ENCODE measurements at regions not wholly inside any gene's neighbourhood (a gene's known extent, or its start where the extent isn't known, plus 50 kb on each side); places are given as distances from the start of the nearest gene placed in this dataset.

DNA sequence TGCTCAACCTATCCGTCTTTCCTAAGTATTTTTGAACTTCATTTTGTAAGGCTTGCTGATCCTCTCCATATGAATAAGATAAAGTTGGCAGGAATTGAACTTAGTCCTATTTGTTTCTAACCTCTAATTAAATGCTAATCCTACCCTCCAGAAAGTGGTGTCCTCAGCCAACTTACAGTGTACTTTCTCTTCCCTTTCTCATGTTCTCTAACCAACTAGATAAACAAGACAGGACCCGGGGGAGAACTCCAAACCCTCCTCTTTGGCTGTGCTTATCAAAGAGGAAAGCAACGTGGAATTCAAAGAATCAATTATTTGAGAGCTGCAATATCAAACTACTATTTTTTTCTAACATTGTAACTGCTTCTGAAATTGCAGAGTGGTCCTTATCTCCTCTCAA, 56.5 kb upstream of the NRSN1 start (continued):
- no peak for TF ChIP-seq GRHL2 (CRISPR knock-in tag; IDR thresholded peaks at IDR 0.05; ENCODE audit: insufficient replicate concordance, severe bottlenecking)
- no peak for TF ChIP-seq JAZF1 (CRISPR knock-in tag; IDR thresholded peaks at IDR 0.05)
- no peak for TF ChIP-seq NFATC4 (CRISPR knock-in tag; IDR thresholded peaks at IDR 0.05)
- TF ChIP-seq ZNF416 (CRISPR knock-in tag; IDR thresholded peaks at IDR 0.05) = no peak
- TF ChIP-seq MXD4 (CRISPR knock-in tag; IDR thresholded peaks at IDR 0.05; ENCODE audit: borderline replicate concordance) = no peak
- TF ChIP-seq, protein P1, sequence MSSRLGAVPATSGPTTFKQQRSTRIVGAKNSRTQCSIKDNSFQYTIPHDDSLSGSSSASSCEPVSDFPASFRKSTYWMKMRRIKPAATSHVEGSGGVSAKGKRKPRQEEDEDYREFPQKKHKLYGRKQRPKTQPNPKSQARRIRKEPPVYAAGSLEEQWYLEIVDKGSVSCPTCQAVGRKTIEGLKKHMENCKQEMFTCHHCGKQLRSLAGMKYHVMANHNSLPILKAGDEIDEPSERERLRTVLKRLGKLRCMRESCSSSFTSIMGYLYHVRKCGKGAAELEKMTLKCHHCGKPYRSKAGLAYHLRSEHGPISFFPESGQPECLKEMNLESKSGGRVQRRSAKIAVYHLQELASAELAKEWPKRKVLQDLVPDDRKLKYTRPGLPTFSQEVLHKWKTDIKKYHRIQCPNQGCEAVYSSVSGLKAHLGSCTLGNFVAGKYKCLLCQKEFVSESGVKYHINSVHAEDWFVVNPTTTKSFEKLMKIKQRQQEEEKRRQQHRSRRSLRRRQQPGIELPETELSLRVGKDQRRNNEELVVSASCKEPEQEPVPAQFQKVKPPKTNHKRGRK (CRISPR knock-in tag; IDR thresholded peaks at IDR 0.05; ENCODE audit: borderline replicate concordance) = no peak
- no peak for TF ChIP-seq MYBL2 (CRISPR knock-in tag; IDR thresholded peaks at IDR 0.05)
- TF ChIP-seq CBFB (CRISPR knock-in tag; IDR thresholded peaks at IDR 0.05; ENCODE audit: low read depth) = no peak

DNA sequence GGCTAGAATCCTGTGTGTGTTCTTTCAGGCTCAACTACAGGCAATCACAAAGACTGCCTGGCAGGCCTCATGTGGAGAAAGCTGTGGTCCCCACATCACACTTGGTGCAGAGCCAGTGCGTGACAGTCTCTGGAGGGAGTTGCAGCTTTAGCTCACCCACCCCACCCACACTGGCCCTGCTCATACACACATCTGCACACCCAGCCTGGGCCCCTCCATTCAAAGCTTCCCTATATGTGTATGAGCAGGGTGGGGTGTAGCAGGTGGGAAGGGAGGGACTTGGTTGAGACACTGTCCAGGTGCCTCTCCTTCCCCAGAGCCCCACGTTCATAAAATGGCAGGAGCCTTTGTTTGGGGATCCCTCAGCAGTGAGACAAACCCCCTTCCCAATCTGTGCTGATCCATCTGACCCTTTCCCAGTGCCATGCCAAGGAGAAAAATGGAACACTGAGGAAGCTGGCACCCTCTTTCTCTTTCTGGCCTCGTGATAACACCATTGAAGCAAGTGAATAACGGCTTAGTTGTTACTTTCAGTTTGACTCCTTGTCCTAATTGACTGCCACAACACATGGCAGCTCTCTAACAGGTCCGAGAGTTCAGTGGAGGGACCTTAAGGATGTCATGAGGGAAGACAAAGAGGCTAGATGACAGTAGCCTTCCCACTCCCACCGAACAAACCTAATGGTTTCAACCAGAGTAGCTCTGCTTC, 53.8 kb upstream of the NRSN1 start:
- ATAC-seq = no peak
- CTCF ChIA-PET = interaction anchor here (2.2 kb wide), 1 partner anchor 202 kb away, joined by 7 read pairs; no protein-coding TSS in a partner anchor
- DNase-seq (ENCODE audit: low spot score) = no peak
- H3K4me1 Mint-ChIP-seq = no peaks in the 10 kb centered on the region
- H3K4me3 Mint-ChIP-seq = no peak overlapping the region
- H3K27me3 Mint-ChIP-seq (ENCODE audit: low read depth) = no peaks in the 10 kb centered on the region
- no peak for TF ChIP-seq FOXP1 (CRISPR knock-in tag; IDR thresholded peaks at IDR 0.05; ENCODE audit: borderline replicate concordance)
- TF ChIP-seq, protein P1 (CRISPR knock-in tag; IDR thresholded peaks at IDR 0.05; ENCODE audit: borderline replicate concordance) = no peak
- H3K9me3 Mint-ChIP-seq = no peaks in the 10 kb centered on the region
- H3K36me3 Mint-ChIP-seq = no peaks in the 10 kb centered on the region
- no peak overlapping the region for H3K27ac Mint-ChIP-seq
- POLR2A ChIA-PET = no interaction called here

DNA sequence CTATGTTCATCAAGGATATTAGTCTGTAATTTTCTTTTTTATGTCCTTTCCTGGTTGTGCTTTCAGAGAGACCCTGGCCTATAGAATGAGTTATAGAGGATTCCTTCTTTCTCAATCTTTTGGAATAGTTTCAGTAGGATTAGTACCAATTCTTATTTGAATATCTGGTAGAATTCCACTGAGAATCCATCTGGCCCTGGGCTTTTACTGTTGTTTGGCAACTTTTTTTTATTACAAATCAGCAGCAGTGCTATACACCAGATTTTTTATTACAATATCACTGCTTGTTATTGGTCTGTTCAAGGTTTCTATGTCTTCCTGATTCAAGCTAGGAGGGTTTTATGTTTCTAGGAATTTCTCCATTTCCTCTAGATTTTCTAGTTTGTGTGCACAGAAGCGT, 50.0 kb upstream of the NRSN1 start:
- ATAC-seq (no peak), DNase-seq (ENCODE audit: low spot score) (no peak)
- no peaks in the 10 kb centered on the region for H3K4me1 Mint-ChIP-seq
- H3K27ac Mint-ChIP-seq = no peak overlapping the region
- no peaks in the 10 kb centered on the region for H3K36me3 Mint-ChIP-seq
- H3K27me3 Mint-ChIP-seq (ENCODE audit: low read depth) = no peaks in the 10 kb centered on the region
- no peak overlapping the region for H3K4me3 Mint-ChIP-seq
- H3K9me3 Mint-ChIP-seq = peaks cover under 1% of the 10 kb centered on the region; the same call in 1 of the 2 replicates
- ChIA-PET POLR2A (interaction anchor here (0.6 kb wide), 1 partner anchor 50 kb away, joined by 6 read pairs; no protein-coding TSS in a partner anchor), CTCF (no interaction called here)
- no peak for TF ChIP-seq ZNF232 (CRISPR knock-in tag; IDR thresholded peaks at IDR 0.05)
- TF ChIP-seq, protein P2, sequence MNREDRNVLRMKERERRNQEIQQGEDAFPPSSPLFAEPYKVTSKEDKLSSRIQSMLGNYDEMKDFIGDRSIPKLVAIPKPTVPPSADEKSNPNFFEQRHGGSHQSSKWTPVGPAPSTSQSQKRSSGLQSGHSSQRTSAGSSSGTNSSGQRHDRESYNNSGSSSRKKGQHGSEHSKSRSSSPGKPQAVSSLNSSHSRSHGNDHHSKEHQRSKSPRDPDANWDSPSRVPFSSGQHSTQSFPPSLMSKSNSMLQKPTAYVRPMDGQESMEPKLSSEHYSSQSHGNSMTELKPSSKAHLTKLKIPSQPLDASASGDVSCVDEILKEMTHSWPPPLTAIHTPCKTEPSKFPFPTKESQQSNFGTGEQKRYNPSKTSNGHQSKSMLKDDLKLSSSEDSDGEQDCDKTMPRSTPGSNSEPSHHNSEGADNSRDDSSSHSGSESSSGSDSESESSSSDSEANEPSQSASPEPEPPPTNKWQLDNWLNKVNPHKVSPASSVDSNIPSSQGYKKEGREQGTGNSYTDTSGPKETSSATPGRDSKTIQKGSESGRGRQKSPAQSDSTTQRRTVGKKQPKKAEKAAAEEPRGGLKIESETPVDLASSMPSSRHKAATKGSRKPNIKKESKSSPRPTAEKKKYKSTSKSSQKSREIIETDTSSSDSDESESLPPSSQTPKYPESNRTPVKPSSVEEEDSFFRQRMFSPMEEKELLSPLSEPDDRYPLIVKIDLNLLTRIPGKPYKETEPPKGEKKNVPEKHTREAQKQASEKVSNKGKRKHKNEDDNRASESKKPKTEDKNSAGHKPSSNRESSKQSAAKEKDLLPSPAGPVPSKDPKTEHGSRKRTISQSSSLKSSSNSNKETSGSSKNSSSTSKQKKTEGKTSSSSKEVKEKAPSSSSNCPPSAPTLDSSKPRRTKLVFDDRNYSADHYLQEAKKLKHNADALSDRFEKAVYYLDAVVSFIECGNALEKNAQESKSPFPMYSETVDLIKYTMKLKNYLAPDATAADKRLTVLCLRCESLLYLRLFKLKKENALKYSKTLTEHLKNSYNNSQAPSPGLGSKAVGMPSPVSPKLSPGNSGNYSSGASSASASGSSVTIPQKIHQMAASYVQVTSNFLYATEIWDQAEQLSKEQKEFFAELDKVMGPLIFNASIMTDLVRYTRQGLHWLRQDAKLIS (CRISPR knock-in tag; IDR thresholded peaks at IDR 0.05; ENCODE audit: borderline replicate concordance) = no peak
- TF ChIP-seq, protein P3, sequence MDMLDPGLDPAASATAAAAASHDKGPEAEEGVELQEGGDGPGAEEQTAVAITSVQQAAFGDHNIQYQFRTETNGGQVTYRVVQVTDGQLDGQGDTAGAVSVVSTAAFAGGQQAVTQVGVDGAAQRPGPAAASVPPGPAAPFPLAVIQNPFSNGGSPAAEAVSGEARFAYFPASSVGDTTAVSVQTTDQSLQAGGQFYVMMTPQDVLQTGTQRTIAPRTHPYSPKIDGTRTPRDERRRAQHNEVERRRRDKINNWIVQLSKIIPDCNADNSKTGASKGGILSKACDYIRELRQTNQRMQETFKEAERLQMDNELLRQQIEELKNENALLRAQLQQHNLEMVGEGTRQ (CRISPR knock-in tag; IDR thresholded peaks at IDR 0.05) = no peak
